ENCODE measurements at regions not wholly inside any gene's neighbourhood (a gene's known extent, or its start where the extent isn't known, plus 50 kb on each side); places are given as distances from the start of the nearest gene placed in this dataset.

- TF ChIP-seq, protein P1, sequence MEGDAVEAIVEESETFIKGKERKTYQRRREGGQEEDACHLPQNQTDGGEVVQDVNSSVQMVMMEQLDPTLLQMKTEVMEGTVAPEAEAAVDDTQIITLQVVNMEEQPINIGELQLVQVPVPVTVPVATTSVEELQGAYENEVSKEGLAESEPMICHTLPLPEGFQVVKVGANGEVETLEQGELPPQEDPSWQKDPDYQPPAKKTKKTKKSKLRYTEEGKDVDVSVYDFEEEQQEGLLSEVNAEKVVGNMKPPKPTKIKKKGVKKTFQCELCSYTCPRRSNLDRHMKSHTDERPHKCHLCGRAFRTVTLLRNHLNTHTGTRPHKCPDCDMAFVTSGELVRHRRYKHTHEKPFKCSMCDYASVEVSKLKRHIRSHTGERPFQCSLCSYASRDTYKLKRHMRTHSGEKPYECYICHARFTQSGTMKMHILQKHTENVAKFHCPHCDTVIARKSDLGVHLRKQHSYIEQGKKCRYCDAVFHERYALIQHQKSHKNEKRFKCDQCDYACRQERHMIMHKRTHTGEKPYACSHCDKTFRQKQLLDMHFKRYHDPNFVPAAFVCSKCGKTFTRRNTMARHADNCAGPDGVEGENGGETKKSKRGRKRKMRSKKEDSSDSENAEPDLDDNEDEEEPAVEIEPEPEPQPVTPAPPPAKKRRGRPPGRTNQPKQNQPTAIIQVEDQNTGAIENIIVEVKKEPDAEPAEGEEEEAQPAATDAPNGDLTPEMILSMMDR (IDR thresholded peaks at IDR 0.05): no peak
- TF ChIP-seq POLR2AphosphoS5 (IDR thresholded peaks at IDR 0.05): no peak
These were observed 270.7 kb upstream of the TLE4 start for GRCh38 chr9:79301085-79301484.

Data from transverse colon (tissue), 4 donors.